Calu3 (cell line): ENCODE measurements at regions not wholly inside any gene's neighbourhood (a gene's known extent, or its start where the extent isn't known, plus 50 kb on each side); places are given as distances from the start of the nearest gene placed in this dataset.

ENCODE experiments used
- BruUV-seq: library from RNA; stranded (reverse); fragments of 400-500 nt; replicated peaks from 2 replicates; lab custom pipeline; 2021; lab: Mats Ljungman, UMichigan
- CTCF ChIA-PET: fragments of 300-600 bp; sonication (Branson Sonifier 250); formaldehyde crosslinking; loops from one replicate; lab custom pipeline; 2022; ENCODE audit warnings: antibody characterized with exemption; lab: Charles Lee
- DNase-seq: peaks from one replicate; pipeline ENCODE4 v3.0.0; 2022
- H3K27ac Mint-ChIP-seq: one replicate; pipeline ENCODE4 v1.8.0; 2022; ENCODE audit warnings: mixed read lengths; ENCODE audit not compliant: unreplicated experiment
- H3K27me3 Mint-ChIP-seq: one replicate; pipeline ENCODE4 v1.8.0; 2022; ENCODE audit warnings: mixed read lengths; ENCODE audit not compliant: unreplicated experiment
- H3K36me3 Mint-ChIP-seq: one replicate; pipeline ENCODE4 v1.8.0; 2022; ENCODE audit warnings: mild to moderate bottlenecking, moderate library complexity, mixed read lengths; ENCODE audit not compliant: insufficient read depth, unreplicated experiment
- H3K4me1 Mint-ChIP-seq: one replicate; pipeline ENCODE4 v1.8.0; 2022; ENCODE audit warnings: mild to moderate bottlenecking, low read depth, mixed read lengths; ENCODE audit not compliant: unreplicated experiment
- H3K4me3 Mint-ChIP-seq: one replicate; pipeline ENCODE4 v1.8.0; 2022; ENCODE audit warnings: mild to moderate bottlenecking, low read depth, moderate library complexity, mixed read lengths; ENCODE audit not compliant: unreplicated experiment
- H3K9me3 Mint-ChIP-seq: one replicate; pipeline ENCODE4 v1.8.0; 2022; ENCODE audit warnings: low read depth, mixed read lengths; ENCODE audit not compliant: unreplicated experiment
- intact Hi-C: fragments of 100-400 bp; cut with micrococcal nuclease; formaldehyde crosslinking; loops from one replicate; pipeline ENCODE4 v1.10.0; 2022; ENCODE audit not compliant: unreplicated experiment
- TF ChIP-seq, protein P1 (sequence below): fragments of 200-600 bp; IDR thresholded peaks from one replicate; pipeline ENCODE4 v1.8.0; 2022; ENCODE audit warnings: antibody characterized with exemption; ENCODE audit not compliant: unreplicated experiment

DNA sequence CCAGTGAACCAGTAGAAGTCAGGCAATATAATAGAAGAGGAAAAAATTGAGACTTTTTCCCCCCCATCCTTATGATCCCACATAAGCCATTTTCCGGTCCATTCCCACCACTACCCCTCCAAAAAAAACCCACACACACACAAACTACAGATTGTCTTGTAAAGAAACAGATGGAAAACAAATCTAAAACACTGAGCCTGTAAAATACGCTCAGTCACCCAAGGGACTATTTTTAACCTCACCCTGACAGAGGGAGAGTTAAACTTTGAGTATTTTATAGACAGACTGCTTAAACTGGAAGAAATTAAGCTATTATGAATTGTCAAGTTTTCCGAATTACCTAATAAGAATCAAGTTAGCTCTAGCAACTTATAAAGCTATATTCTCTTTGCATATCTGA is 471.8 kb upstream of the C9orf72 start:
- no peaks in the 10 kb centered on the region for H3K4me1 Mint-ChIP-seq

DNA sequence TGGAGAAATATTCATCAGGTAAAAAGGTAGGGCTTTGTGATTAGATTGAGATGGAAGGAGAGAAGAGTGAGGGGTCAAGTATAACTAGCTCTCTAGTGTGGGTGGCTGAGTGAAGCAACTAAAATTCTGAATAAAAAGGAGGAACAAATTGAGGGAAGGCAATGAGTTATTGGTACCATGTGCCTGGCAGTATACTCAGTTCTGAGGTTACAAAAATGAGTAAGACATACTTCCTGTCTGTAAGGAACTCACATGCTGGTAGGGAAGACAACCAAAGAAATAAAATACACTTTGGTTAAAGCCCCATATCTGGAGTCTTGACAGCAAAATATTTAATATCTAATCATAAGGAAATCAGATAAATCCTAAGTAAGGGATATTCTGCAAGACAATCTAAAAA is 476.8 kb upstream of the C9orf72 start:
- CTCF ChIA-PET, result no interaction called here
- no peak for DNase-seq
- no peaks in the 10 kb centered on the region for H3K9me3 Mint-ChIP-seq
- H3K4me3 Mint-ChIP-seq, result no peak overlapping the region
- BruUV-seq, result no TSS peak
- H3K4me1 Mint-ChIP-seq, result no peaks in the 10 kb centered on the region
- TF ChIP-seq, protein P1, sequence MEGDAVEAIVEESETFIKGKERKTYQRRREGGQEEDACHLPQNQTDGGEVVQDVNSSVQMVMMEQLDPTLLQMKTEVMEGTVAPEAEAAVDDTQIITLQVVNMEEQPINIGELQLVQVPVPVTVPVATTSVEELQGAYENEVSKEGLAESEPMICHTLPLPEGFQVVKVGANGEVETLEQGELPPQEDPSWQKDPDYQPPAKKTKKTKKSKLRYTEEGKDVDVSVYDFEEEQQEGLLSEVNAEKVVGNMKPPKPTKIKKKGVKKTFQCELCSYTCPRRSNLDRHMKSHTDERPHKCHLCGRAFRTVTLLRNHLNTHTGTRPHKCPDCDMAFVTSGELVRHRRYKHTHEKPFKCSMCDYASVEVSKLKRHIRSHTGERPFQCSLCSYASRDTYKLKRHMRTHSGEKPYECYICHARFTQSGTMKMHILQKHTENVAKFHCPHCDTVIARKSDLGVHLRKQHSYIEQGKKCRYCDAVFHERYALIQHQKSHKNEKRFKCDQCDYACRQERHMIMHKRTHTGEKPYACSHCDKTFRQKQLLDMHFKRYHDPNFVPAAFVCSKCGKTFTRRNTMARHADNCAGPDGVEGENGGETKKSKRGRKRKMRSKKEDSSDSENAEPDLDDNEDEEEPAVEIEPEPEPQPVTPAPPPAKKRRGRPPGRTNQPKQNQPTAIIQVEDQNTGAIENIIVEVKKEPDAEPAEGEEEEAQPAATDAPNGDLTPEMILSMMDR, result no peak
- no peaks in the 10 kb centered on the region for H3K36me3 Mint-ChIP-seq
- intact Hi-C loops, result no loop called here
- no peak overlapping the region for H3K27ac Mint-ChIP-seq
- H3K27me3 Mint-ChIP-seq, result no peaks in the 10 kb centered on the region

More for the DNA sequence above, 471.8 kb upstream of the C9orf72 start:
- TF ChIP-seq, protein P1, result no peak
- no peak for DNase-seq
- no peaks in the 10 kb centered on the region for H3K27me3 Mint-ChIP-seq
- H3K36me3 Mint-ChIP-seq, result no peaks in the 10 kb centered on the region
- no peak overlapping the region for H3K4me3 Mint-ChIP-seq
- no TSS peak for BruUV-seq
- H3K9me3 Mint-ChIP-seq, result no peaks in the 10 kb centered on the region
- intact Hi-C loops, result no loop called here
- CTCF ChIA-PET, result no interaction called here
- H3K27ac Mint-ChIP-seq, result no peak overlapping the region

DNA sequence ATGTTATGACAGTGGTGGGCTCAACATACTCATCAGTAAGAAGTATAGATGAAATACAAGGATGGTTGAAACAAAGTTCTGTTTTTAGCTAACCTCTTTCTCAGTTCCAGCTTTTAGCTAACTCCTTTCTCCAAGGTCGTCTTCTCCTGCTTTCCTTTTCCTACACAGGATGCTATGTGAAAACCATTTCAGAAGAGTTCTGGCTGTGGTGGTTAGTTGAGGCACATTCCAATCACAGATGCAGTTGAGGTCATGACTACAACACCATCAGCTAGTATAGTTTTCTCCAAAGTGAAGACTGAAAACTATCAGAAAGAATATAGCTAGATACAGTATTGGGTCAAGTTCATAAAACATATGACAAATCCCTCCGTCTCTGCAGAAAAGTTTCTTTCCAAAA is 477.7 kb upstream of the C9orf72 start:
- no peaks in the 10 kb centered on the region for H3K4me1 Mint-ChIP-seq
- CTCF ChIA-PET, result interaction anchor here (0.6 kb wide), 1 partner anchor 84 kb away, joined by 3 read pairs; no protein-coding TSS in a partner anchor
- intact Hi-C loops, result no loop called here
- BruUV-seq, result no TSS peak
- H3K27me3 Mint-ChIP-seq, result no peaks in the 10 kb centered on the region
- H3K9me3 Mint-ChIP-seq, result no peaks in the 10 kb centered on the region
- H3K27ac Mint-ChIP-seq, result no peak overlapping the region
- H3K4me3 Mint-ChIP-seq, result no peak overlapping the region
- DNase-seq, result no peak
- TF ChIP-seq, protein P1, result no peak
- no peaks in the 10 kb centered on the region for H3K36me3 Mint-ChIP-seq

DNA sequence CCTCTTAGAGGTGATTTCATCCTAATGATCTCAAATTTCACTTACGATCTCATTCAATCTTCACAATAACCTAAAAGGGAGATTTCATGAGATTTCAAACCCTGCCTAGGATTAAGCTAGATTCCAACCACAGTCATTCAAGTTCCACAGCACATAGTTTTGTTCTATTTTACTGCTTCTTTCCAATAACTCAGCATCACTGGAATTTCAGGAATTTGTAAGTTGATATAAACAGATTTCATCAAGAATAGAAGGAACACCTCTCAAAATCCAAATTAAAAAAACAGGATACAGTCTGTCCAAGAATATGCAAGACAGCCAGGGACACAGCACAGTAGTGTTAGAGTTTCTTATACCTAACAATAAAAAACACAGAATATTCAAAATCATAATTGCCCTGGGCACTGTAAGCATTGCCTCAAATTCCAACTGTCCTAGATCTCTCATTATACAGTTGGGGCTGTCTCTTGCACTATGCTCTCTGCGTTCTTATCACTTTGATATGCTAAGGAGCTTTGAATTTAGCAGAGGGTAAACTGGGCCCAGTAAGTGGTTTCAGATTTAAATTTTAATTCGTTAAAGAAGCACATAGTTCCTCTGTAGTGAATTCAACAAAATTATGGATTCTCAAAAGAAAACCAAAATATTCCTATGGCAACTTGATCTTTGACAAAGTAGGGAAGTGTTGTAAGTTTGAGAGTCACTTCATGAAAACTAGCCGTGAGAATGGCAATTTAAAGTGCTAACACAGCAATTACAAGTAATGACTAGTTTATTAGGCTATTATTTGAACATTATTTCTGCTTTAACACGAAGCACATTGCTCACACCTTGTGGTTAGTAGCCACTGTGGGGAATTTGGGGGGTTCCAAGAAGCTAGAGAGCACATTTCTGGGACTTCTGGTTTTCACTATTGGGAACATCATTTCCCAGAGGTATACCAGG is 478.6 kb upstream of the C9orf72 start:
- Mint-ChIP-seq H3K27me3 (no peaks in the 10 kb centered on the region), H3K36me3 (no peaks in the 10 kb centered on the region), H3K9me3 (no peaks in the 10 kb centered on the region), H3K27ac (no peak overlapping the region), H3K4me3 (no peak overlapping the region), H3K4me1 (no peaks in the 10 kb centered on the region)
- CTCF ChIA-PET, result no interaction called here
- intact Hi-C loops, result no loop called here
- BruUV-seq, result no TSS peak
- TF ChIP-seq, protein P1, result no peak
- no peak for DNase-seq
